Motor neuron (in vitro differentiated cells): ENCODE measurements at regions not wholly inside any gene's neighbourhood (a gene's known extent, or its start where the extent isn't known, plus 50 kb on each side); places are given as distances from the start of the nearest gene placed in this dataset.

ENCODE experiments used
- ATAC-seq, 8 experiments: fragments of 200-7000 bp; cut with Tn5 transposase; replicated peaks in 6 of 8; 2 replicates each; pipeline ENCODE4 v1.8.0; 2021; ENCODE audit warnings: mild to moderate bottlenecking in 8 of 8, moderate library complexity in 8 of 8
- H3K27ac ChIP-seq, 2 donors: fragments of 250-450 bp; sonication (Bioruptor Pico); 2 replicates each; pipeline ENCODE4 v1.9.0; 2021; ENCODE audit warnings: antibody characterized with exemption in 2 of 2, mild to moderate bottlenecking in 2 of 2, moderate library complexity in 1 of 2
- H3K4me1 ChIP-seq, 2 donors: fragments of 250-450 bp; sonication (Bioruptor Pico); replicated peaks in 1 of 2; 2 replicates each; pipeline ENCODE4 v1.6.1; 2021; ENCODE audit warnings: antibody characterized with exemption in 2 of 2, mild to moderate bottlenecking in 2 of 2, moderate library complexity in 1 of 2
- H3K4me3 ChIP-seq, 5 donors: fragments of 250-450 bp; sonication (Bioruptor Pico); 2 replicates each; pipeline ENCODE4 v1.9.0; 2021; ENCODE audit warnings: antibody characterized with exemption in 5 of 5, mild to moderate bottlenecking in 5 of 5, moderate library complexity in 4 of 5
- WGBS, 10 experiments: fragments of 450-650 bp; shearing (Covaris generic); methylation state at CpG; one replicate each; pipeline ENCODE4 v1.0.0; 2022; 5-methylcytosine and 5-hydroxymethylcytosine counted together
- in situ Hi-C, 9 experiments: fragments of 400-800 bp; cut with MboI; loops; one replicate each; pipeline ENCODE4 v1.15.0; 2021; ENCODE audit warnings: low sequenced_read_pairs in 9 of 9, low pct_unique_long_range_greater_than_20kb in 2 of 9; ENCODE audit not compliant: unreplicated experiment in 9 of 9

GRCh38 chr1:30484668-30485067, 238.7 kb downstream of the MATN1 start:
- 67 to 88% methylated on average over 1 of the region's 1 CpG; no CpG with 5 or more reads in 8 of the 10 experiments for WGBS, 10 experiments
- H3K27ac ChIP-seq, result no peak overlapping the region
- ATAC-seq, result no peak
- H3K4me1 ChIP-seq, result no peaks in the 10 kb centered on the region
- no peak overlapping the region for H3K4me3 ChIP-seq
- in situ Hi-C loops, result no loop called here

GRCh38 chr1:30479575-30479974, 243.8 kb downstream of the MATN1 start:
- H3K27ac ChIP-seq, result no peak overlapping the region
- no peak overlapping the region for H3K4me3 ChIP-seq
- WGBS, 10 experiments, result 51 to 78% (median 69%) methylated on average over 2 to 5 of the region's 7 CpGs; no CpG with 5 or more reads in 2 of the 10 experiments
- no peaks in the 10 kb centered on the region for H3K4me1 ChIP-seq
- peak in 3 of 8 experiments; percentile 78 to 90 (median 79) for ATAC-seq
- in situ Hi-C loops, result no loop called here

- H3K4me3 ChIP-seq, result no peak overlapping the region
- no peaks in the 10 kb centered on the region for H3K4me1 ChIP-seq
- H3K27ac ChIP-seq, result no peak overlapping the region
- ATAC-seq, result peak in 3 of 8 experiments; percentile 75 to 76 (median 76)
- in situ Hi-C loops, result no loop called here
- WGBS, 10 experiments, result 33 to 100% (median 80%) methylated on average over 1 to 3 of the region's 13 CpGs; no CpG with 5 or more reads in 5 of the 10 experiments
Observed at GRCh38 chr1:30478799-30479563, 244.4 kb downstream of the MATN1 start.

- Histone ChIP-seq H3K4me1 (no peaks in the 10 kb centered on the region), H3K4me3 (no peak overlapping the region), H3K27ac (no peak overlapping the region)
- in situ Hi-C loops, result no loop called here
- WGBS, 10 experiments, result 70 to 100% (median 77%) methylated on average over 1 to 6 of the region's 6 CpGs; no CpG with 5 or more reads in 4 of the 10 experiments
- no peak for ATAC-seq
Observed at GRCh38 chr1:30478283-30478682, 245.1 kb downstream of the MATN1 start.

DNA sequence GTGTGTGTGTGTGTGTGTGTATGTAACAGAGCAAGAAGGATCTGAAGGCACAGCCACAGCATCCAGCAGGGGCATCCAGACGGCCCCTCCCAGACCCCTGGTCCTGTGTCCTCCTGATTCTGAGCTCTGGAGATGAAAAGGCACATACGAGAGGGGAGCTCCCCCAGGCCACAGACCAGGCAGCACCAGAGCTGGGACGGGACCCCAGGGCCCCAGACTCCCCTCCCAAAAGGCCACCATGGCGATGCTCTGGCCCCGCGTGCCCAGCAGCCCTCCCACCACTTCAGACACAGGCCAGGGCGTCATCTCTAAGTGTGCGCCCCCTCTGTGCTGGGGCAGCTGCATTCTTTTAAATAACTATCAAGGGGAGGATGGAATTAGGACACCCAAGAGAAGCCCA, 245.8 kb downstream of the MATN1 start:
- 72 to 100% (median 79%) methylated on average over 1 to 8 of the region's 8 CpGs; no CpG with 5 or more reads in 6 of the 10 experiments for WGBS, 10 experiments
- in situ Hi-C loops, result no loop called here
- ATAC-seq, result no peak
- no peak overlapping the region for H3K4me3 ChIP-seq
- no peak overlapping the region for H3K27ac ChIP-seq
- no peaks in the 10 kb centered on the region for H3K4me1 ChIP-seq

- ATAC-seq, result no peak
- in situ Hi-C loops, result no loop called here
- Histone ChIP-seq H3K4me3 (no peak overlapping the region), H3K4me1 (no peaks in the 10 kb centered on the region), H3K27ac (no peak overlapping the region)
- WGBS, 10 experiments, result 40 to 82% (median 58%) methylated on average over 1 to 5 of the region's 8 CpGs; no CpG with 5 or more reads in 4 of the 10 experiments
Observed at GRCh38 chr1:30476911-30477459, 246.4 kb downstream of the MATN1 start.

- ATAC-seq, result no peak
- WGBS, 10 experiments, result 0 to 77% (median 60%) methylated on average over 1 to 6 of the region's 6 CpGs; no CpG with 5 or more reads in 1 of the 10 experiments
- Histone ChIP-seq H3K4me1 (no peaks in the 10 kb centered on the region), H3K27ac (no peak overlapping the region), H3K4me3 (no peak overlapping the region)
- in situ Hi-C loops, result no loop called here
Observed at GRCh38 chr1:30476476-30476875, 246.9 kb downstream of the MATN1 start.

DNA sequence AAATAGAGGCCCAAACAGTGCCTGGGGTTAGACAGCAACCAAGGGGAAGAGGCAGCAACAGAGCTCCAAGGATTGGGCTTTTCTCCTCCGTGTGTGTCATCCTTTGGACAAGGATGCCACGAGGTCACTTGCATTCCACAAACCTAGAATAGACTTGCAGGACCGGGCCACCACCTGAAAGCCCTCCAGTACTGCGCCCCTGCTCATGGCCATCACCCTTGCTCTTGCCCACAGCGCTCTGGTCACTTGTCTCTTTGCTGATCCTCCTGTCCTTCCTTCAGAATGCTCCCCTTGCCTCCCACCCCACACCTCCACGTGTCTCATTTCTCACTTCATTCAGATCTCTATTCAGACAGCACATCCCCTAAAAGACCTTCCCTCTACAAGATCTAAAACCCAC, 247.4 kb downstream of the MATN1 start:
- Histone ChIP-seq H3K4me1 (no peaks in the 10 kb centered on the region), H3K4me3 (no peak overlapping the region), H3K27ac (no peak overlapping the region)
- in situ Hi-C loops, result no loop called here
- ATAC-seq, result no peak
- WGBS, 10 experiments, result 17 to 83% (median 41%) methylated on average over 1 to 6 of the region's 6 CpGs; no CpG with 5 or more reads in 1 of the 10 experiments

DNA sequence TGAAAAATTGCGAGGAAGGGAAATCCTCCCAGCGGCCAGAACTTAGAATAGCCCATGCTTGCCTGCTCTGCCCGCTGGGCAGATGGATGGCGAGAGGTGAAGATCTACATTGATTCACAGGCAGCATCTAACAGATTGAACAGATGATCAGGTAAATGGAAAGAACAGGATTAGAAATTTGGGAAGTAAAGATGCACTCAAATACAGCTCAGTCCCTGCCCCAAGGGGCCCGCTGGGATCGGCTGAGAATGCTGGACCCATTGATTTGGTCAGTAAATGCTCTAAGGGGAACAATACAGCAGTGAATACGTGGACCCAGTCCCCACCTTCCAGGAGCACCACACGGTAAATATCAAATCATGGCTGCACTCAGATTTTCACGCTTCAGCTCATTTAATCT, 248.2 kb downstream of the MATN1 start:
- in situ Hi-C loops, result no loop called here

GRCh38 chr1:30474818-30475200, 248.6 kb downstream of the MATN1 start:
- Histone ChIP-seq H3K4me3 (no peak overlapping the region), H3K4me1 (no peaks in the 10 kb centered on the region), H3K27ac (no peak overlapping the region)
- ATAC-seq, result no peak
- 0 to 83% (median 80%) methylated on average over 1 to 9 of the region's 9 CpGs; no CpG with 5 or more reads in 1 of the 10 experiments for WGBS, 10 experiments
- in situ Hi-C loops, result no loop called here

More for the DNA sequence above, 248.2 kb downstream of the MATN1 start:
- H3K27ac ChIP-seq, result no peak overlapping the region
- no peak overlapping the region for H3K4me3 ChIP-seq
- 59 to 100% (median 86%) methylated on average over 2 to 9 of the region's 9 CpGs; no CpG with 5 or more reads in 5 of the 10 experiments for WGBS, 10 experiments
- no peak for ATAC-seq
- H3K4me1 ChIP-seq, result no peaks in the 10 kb centered on the region

- Histone ChIP-seq H3K4me3 (no peak overlapping the region), H3K27ac (no peak overlapping the region), H3K4me1 (no peaks in the 10 kb centered on the region)
- peak in 5 of 8 experiments; percentile 43 to 94 (median 79) for ATAC-seq
- in situ Hi-C loops, result no loop called here
- 40 to 89% (median 82%) methylated on average over 1 to 8 of the region's 8 CpGs; no CpG with 5 or more reads in 1 of the 10 experiments for WGBS, 10 experiments
Observed at GRCh38 chr1:30473922-30474817, 249.2 kb downstream of the MATN1 start.

GRCh38 chr1:30472526-30472925, 250.9 kb downstream of the MATN1 start:
- no peak for ATAC-seq
- in situ Hi-C loops, result no loop called here
- Histone ChIP-seq H3K4me1 (no peaks in the 10 kb centered on the region), H3K4me3 (no peak overlapping the region), H3K27ac (no peak overlapping the region)
- 0 to 93% (median 55%) methylated on average over 1 to 7 of the region's 7 CpGs; no CpG with 5 or more reads in 4 of the 10 experiments for WGBS, 10 experiments

GRCh38 chr1:30472009-30472408, 251.4 kb downstream of the MATN1 start:
- WGBS, 10 experiments, result 20 to 93% (median 59%) methylated on average over 1 to 4 of the region's 4 CpGs; no CpG with 5 or more reads in 3 of the 10 experiments
- in situ Hi-C loops, result no loop called here
- no peak overlapping the region for H3K4me3 ChIP-seq
- no peak overlapping the region for H3K27ac ChIP-seq
- ATAC-seq, result no peak
- H3K4me1 ChIP-seq, result no peaks in the 10 kb centered on the region
